Activated B cell treated with CpG ODN at 0.5 μM for 24 hours (primary cell): ENCODE measurements at regions not wholly inside any gene's neighbourhood (a gene's known extent, or its start where the extent isn't known, plus 50 kb on each side); places are given as distances from the start of the nearest gene placed in this dataset.

Source experiments
- ATAC-seq: fragments of 200-7000 bp; cut with Tn5 transposase; one replicate; pipeline ENCODE4 v1.10.0; 2021; ENCODE audit warnings: low read depth, mild to moderate bottlenecking, moderate library complexity
- CTCF ChIA-PET: fragments of 350-600 bp; sonication (Branson Sonifier 250); formaldehyde crosslinking; loops from one replicate; lab custom pipeline; 2021; ENCODE audit warnings: antibody characterized with exemption; lab: Charles Lee
- POLR2A ChIA-PET: fragments of 350-600 bp; sonication (Branson Sonifier 250); formaldehyde crosslinking; loops from one replicate; lab custom pipeline; 2021; ENCODE audit warnings: antibody characterized with exemption; lab: Charles Lee
- DNase-seq: peaks from one replicate; pipeline ENCODE4 v3.0.0; 2022
- H3K27ac Mint-ChIP-seq: one replicate; pipeline ENCODE4 v1.8.0; 2020; ENCODE audit warnings: mixed read lengths
- H3K27me3 Mint-ChIP-seq: one replicate; pipeline ENCODE4 v1.8.0; 2021; ENCODE audit warnings: mixed read lengths
- H3K36me3 Mint-ChIP-seq: one replicate; pipeline ENCODE4 v1.8.0; 2021; ENCODE audit warnings: low read depth, mixed read lengths
- H3K4me1 Mint-ChIP-seq: one replicate; pipeline ENCODE4 v1.8.0; 2021; ENCODE audit warnings: mixed read lengths
- H3K4me3 Mint-ChIP-seq: one replicate; pipeline ENCODE4 v1.8.0; 2020; ENCODE audit warnings: mild to moderate bottlenecking, mixed read lengths
- H3K9me3 Mint-ChIP-seq: one replicate; pipeline ENCODE4 v1.8.0; 2020; ENCODE audit warnings: mixed read lengths
- CTCF ChIP-seq: fragments of 200-600 bp; IDR thresholded peaks from one replicate; pipeline ENCODE4 v1.8.0; 2022; ENCODE audit warnings: antibody characterized with exemption, mild to moderate bottlenecking
- intact Hi-C: fragments of 100-400 bp; cut with micrococcal nuclease; formaldehyde crosslinking; loops from one replicate; pipeline ENCODE4 v1.15.1; 2024

- CTCF ChIA-PET, result no interaction called here
- H3K9me3 Mint-ChIP-seq, result no peaks in the 10 kb centered on the region
- H3K4me1 Mint-ChIP-seq, result no peaks in the 10 kb centered on the region
- POLR2A ChIA-PET, result no interaction called here
- no peak for DNase-seq
- H3K4me3 Mint-ChIP-seq, result no peak overlapping the region
- no peak for ATAC-seq
- intact Hi-C loops, result no loop called here
- no peak overlapping the region for H3K27ac Mint-ChIP-seq
- no peak for TF ChIP-seq CTCF
- peaks cover 5% of the 10 kb centered on the region for H3K27me3 Mint-ChIP-seq
- no peaks in the 10 kb centered on the region for H3K36me3 Mint-ChIP-seq
Measured at GRCh38 chr1:220344745-220345144, 72.5 kb upstream of the RAB3GAP2 start.

- no peaks in the 10 kb centered on the region for H3K4me1 Mint-ChIP-seq
- DNase-seq (no peak), ATAC-seq (no peak)
- CTCF ChIA-PET, result no interaction called here
- intact Hi-C loops, result no loop called here
- no peak for TF ChIP-seq CTCF
- no peak overlapping the region for H3K27ac Mint-ChIP-seq
- no peaks in the 10 kb centered on the region for H3K36me3 Mint-ChIP-seq
- no peak overlapping the region for H3K4me3 Mint-ChIP-seq
- H3K27me3 Mint-ChIP-seq, result peaks cover 3% of the 10 kb centered on the region
- H3K9me3 Mint-ChIP-seq, result no peaks in the 10 kb centered on the region
- POLR2A ChIA-PET, result interaction anchor here (0.8 kb wide), 1 partner anchor 47 kb away, joined by 3 read pairs; no protein-coding TSS in a partner anchor
Measured at GRCh38 chr1:220342853-220343252, 70.6 kb upstream of the RAB3GAP2 start.

GRCh38 chr1:220341126-220341525 is 68.9 kb upstream of the RAB3GAP2 start:
- no peaks in the 10 kb centered on the region for H3K36me3 Mint-ChIP-seq
- ATAC-seq (no peak), DNase-seq (no peak)
- ChIA-PET CTCF (no interaction called here), POLR2A (no interaction called here)
- H3K27ac Mint-ChIP-seq, result no peak overlapping the region
- intact Hi-C loops, result no loop called here
- no peak for TF ChIP-seq CTCF
- no peaks in the 10 kb centered on the region for H3K9me3 Mint-ChIP-seq
- H3K4me3 Mint-ChIP-seq, result no peak overlapping the region
- no peaks in the 10 kb centered on the region for H3K27me3 Mint-ChIP-seq
- no peaks in the 10 kb centered on the region for H3K4me1 Mint-ChIP-seq

GRCh38 chr1:220339581-220339980 is 67.3 kb upstream of the RAB3GAP2 start:
- Mint-ChIP-seq H3K9me3 (no peaks in the 10 kb centered on the region), H3K27me3 (no peaks in the 10 kb centered on the region), H3K36me3 (no peaks in the 10 kb centered on the region), H3K4me3 (no peak overlapping the region), H3K4me1 (no peaks in the 10 kb centered on the region), H3K27ac (no peak overlapping the region)
- ChIA-PET CTCF (no interaction called here), POLR2A (no interaction called here)
- intact Hi-C loops, result no loop called here
- ATAC-seq (no peak), DNase-seq (no peak)
- no peak for TF ChIP-seq CTCF

- no peak for ATAC-seq
- Mint-ChIP-seq H3K4me3 (no peak overlapping the region), H3K27me3 (no peaks in the 10 kb centered on the region), H3K27ac (no peak overlapping the region), H3K9me3 (no peaks in the 10 kb centered on the region), H3K36me3 (no peaks in the 10 kb centered on the region), H3K4me1 (no peaks in the 10 kb centered on the region)
- intact Hi-C loops, result no loop called here
- ChIA-PET CTCF (no interaction called here), POLR2A (no interaction called here)
- DNase-seq, result no peak
- TF ChIP-seq CTCF, result no peak
Measured at GRCh38 chr1:220338759-220339158, 66.5 kb upstream of the RAB3GAP2 start.
